Body of pancreas (tissue), 4 donors: ENCODE measurements at regions not wholly inside any gene's neighbourhood (a gene's known extent, or its start where the extent isn't known, plus 50 kb on each side); places are given as distances from the start of the nearest gene placed in this dataset.

Experiments used
- ATAC-seq: fragments of 150-250 bp; one replicate; pipeline ENCODE4 v1.9.1; 2016
- DNase-seq, 4 donors: peaks; one replicate each; pipeline ENCODE4 v3.0.0-alpha.2; 2019
- H3K27ac ChIP-seq, 4 donors: fragments of 200-600 bp; sonication (generic); 1 replicate in 3 of 4; 2 replicates in 1 of 4; pipeline versions ENCODE4 v1.5.1 to v1.6.1; 2016 to 2019; ENCODE audit warnings: mild to moderate bottlenecking in 1 of 4, mixed read lengths in 1 of 4, moderate library complexity in 1 of 4
- H3K27me3 ChIP-seq, 2 donors: fragments of 200-600 bp; sonication (generic); one replicate each; pipeline ENCODE4 v1.6.0; 2016; ENCODE audit warnings: mild to moderate bottlenecking in 1 of 2
- H3K36me3 ChIP-seq, 2 donors: fragments of 200-600 bp; sonication (generic); replicated peaks in 1 of 2; 2 replicates each; pipeline ENCODE4 v1.5.1; 2016; ENCODE audit warnings: low read depth in 2 of 2; ENCODE audit not compliant: insufficient read depth in 1 of 2
- H3K4me1 ChIP-seq: fragments of 200-600 bp; sonication (generic); one replicate; pipeline ENCODE4 v1.6.0; 2016
- H3K4me3 ChIP-seq, 2 donors: fragments of 200-600 bp; sonication (generic); 1 replicate in 1 of 2; 2 replicates in 1 of 2; pipeline ENCODE4 v1.5.1; 2016 to 2019
- H3K9me3 ChIP-seq, 3 donors: fragments of 200-600 bp; sonication (generic); 1 replicate in 2 of 3; 2 replicates in 1 of 3; pipeline ENCODE4 v1.5.1; 2016
- POLR2A ChIP-seq, 3 donors: fragments of 450-650 bp; IDR thresholded peaks; one replicate each; pipeline ENCODE4 v1.6.1; 2016; ENCODE audit warnings: antibody characterized with exemption in 3 of 3, mild to moderate bottlenecking in 2 of 3
- WGBS, 2 donors: methylation state at CpG; one replicate each; pipeline ENCODE4 v1.1.5; 2017; 5-methylcytosine and 5-hydroxymethylcytosine counted together
- intact Hi-C: fragments of 100-400 bp; cut with DNase I; formaldehyde crosslinking; loops from one replicate; pipeline ENCODE4 v1.15.1; 2023
- TF ChIP-seq, protein P1 (sequence below), 7 experiments: fragments of 450-650 bp in 4 of 7; fragments of 200-600 bp in 3 of 7; sonication (generic) in 3 of 7; IDR thresholded peaks; one replicate each; pipeline ENCODE4 v1.5.1; 2016 to 2019; ENCODE audit warnings: antibody characterized with exemption in 7 of 7

DNA sequence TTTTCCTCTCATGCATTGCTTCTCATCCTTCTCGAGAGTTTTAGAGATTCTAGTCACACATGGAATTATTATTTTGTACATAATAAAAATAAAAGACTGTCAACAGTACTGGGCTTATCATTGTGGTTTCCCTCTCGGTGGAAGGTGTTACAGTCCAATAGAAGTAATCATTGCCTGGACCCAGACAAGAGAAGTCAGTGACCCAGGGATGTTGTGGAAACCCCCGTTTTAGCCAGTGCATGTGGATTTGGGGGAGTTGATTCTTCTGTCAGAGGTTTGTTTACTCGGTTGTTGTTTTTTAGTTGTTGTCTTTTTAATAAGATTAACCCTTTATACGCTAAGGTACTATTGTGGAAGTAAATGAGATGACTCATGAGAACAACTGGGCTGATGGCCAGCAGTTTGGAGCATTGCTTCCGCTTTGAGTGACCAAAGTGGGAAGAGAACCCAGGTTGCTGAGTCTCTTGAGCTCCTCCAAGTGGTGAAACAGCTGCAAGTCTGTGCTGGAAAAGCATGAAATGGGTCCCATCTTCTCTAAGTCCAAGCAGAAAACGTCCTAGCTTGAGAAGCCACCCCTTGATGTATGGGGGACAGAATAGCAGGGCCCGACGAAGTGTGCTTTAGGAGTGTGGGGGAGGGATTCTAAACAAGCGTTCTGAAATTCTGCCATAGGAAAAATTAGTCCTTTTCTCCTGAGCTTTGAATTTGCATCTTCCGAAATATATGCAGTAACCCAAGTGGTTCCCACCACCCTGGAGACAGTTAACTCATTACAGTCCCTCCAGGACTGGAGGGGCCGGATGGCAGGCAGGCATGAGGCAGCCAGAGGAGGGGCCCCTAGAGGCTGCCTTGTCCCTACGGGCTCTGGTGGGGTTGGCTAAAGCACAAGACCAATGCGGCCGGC, 61.8 kb upstream of the GPR45 start:
- no peak overlapping the region for H3K27ac ChIP-seq
- ATAC-seq (no peak), DNase-seq (peak; percentile 16 to 44 (median 30))
- intact Hi-C loops: no loop called here
- H3K9me3 ChIP-seq: no peaks in the 10 kb centered on the region
- no peaks in the 10 kb centered on the region for H3K27me3 ChIP-seq
- WGBS, 2 donors: 55 to 61% methylated on average over 13 to 15 of the region's 15 CpGs
- no peak overlapping the region for H3K4me3 ChIP-seq
- H3K4me1 ChIP-seq: no peaks in the 10 kb centered on the region
- no peaks in the 10 kb centered on the region for H3K36me3 ChIP-seq
- TF ChIP-seq, protein P1, sequence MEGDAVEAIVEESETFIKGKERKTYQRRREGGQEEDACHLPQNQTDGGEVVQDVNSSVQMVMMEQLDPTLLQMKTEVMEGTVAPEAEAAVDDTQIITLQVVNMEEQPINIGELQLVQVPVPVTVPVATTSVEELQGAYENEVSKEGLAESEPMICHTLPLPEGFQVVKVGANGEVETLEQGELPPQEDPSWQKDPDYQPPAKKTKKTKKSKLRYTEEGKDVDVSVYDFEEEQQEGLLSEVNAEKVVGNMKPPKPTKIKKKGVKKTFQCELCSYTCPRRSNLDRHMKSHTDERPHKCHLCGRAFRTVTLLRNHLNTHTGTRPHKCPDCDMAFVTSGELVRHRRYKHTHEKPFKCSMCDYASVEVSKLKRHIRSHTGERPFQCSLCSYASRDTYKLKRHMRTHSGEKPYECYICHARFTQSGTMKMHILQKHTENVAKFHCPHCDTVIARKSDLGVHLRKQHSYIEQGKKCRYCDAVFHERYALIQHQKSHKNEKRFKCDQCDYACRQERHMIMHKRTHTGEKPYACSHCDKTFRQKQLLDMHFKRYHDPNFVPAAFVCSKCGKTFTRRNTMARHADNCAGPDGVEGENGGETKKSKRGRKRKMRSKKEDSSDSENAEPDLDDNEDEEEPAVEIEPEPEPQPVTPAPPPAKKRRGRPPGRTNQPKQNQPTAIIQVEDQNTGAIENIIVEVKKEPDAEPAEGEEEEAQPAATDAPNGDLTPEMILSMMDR (IDR thresholded peaks at IDR 0.05): peak in 2 of 7 experiments; percentile 13 to 22
- no peak for TF ChIP-seq POLR2A (IDR thresholded peaks at IDR 0.05)

DNA sequence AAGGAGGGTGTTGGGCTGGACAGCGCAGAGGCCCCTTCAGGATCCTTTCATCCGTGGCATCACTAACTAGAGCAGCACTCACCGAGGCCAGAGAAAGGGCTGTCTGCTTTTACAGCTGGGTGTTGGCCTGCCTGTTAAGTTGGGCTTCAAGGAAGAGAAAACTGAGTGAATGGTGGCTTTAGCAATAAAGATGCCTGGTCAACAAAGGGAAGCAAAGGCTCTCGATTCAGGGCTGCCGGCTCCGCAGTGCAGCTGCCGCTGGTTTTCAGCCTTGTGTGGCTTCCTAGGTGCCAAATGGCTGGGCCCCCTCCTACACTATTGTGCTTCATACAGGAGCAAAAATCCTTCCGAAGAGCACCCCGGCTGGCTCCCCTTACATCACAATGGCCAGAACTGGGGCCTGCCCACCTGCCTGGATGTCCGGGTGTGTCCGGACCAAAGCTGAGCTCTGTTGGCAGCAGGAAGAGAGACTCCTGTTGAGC, 61.0 kb upstream of the GPR45 start:
- H3K36me3 ChIP-seq: no peaks in the 10 kb centered on the region
- DNase-seq (no peak), ATAC-seq (no peak)
- 62 to 76% methylated on average over 3 to 10 of the region's 11 CpGs for WGBS, 2 donors
- intact Hi-C loops: no loop called here
- H3K27ac ChIP-seq: no peak overlapping the region
- no peaks in the 10 kb centered on the region for H3K9me3 ChIP-seq
- no peak overlapping the region for H3K4me3 ChIP-seq
- TF ChIP-seq, protein P1 (IDR thresholded peaks at IDR 0.05): no peak
- TF ChIP-seq POLR2A (IDR thresholded peaks at IDR 0.05): no peak
- no peaks in the 10 kb centered on the region for H3K4me1 ChIP-seq
- H3K27me3 ChIP-seq: no peaks in the 10 kb centered on the region

DNA sequence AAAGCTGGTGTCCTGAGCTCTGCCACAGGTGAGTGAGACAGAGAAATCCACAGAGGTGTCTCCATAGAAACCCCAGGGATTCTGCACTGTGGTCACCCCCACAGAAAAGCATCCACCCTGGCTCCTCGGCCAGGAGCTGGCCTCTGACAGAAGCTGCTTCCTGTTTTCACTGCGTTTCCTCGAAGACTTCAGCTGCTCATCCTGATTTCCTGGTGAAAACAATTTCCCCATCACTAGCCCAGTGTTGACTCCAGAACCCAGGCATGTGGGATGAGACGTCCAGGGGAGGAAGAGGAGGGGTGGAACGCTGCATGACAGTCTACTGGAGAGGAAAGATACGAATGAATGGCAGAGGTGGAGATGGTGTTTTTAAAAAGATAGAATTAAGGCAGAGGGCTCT, 60.3 kb upstream of the GPR45 start:
- Histone ChIP-seq H3K4me1 (no peaks in the 10 kb centered on the region), H3K9me3 (no peaks in the 10 kb centered on the region), H3K27me3 (no peaks in the 10 kb centered on the region), H3K27ac (no peak overlapping the region), H3K36me3 (no peaks in the 10 kb centered on the region), H3K4me3 (no peak overlapping the region)
- intact Hi-C loops: no loop called here
- 42 to 69% methylated on average over 6 of the region's 6 CpGs for WGBS, 2 donors
- TF ChIP-seq POLR2A (IDR thresholded peaks at IDR 0.05): no peak
- TF ChIP-seq, protein P1 (IDR thresholded peaks at IDR 0.05): no peak
- DNase-seq (no peak), ATAC-seq (no peak)

DNA sequence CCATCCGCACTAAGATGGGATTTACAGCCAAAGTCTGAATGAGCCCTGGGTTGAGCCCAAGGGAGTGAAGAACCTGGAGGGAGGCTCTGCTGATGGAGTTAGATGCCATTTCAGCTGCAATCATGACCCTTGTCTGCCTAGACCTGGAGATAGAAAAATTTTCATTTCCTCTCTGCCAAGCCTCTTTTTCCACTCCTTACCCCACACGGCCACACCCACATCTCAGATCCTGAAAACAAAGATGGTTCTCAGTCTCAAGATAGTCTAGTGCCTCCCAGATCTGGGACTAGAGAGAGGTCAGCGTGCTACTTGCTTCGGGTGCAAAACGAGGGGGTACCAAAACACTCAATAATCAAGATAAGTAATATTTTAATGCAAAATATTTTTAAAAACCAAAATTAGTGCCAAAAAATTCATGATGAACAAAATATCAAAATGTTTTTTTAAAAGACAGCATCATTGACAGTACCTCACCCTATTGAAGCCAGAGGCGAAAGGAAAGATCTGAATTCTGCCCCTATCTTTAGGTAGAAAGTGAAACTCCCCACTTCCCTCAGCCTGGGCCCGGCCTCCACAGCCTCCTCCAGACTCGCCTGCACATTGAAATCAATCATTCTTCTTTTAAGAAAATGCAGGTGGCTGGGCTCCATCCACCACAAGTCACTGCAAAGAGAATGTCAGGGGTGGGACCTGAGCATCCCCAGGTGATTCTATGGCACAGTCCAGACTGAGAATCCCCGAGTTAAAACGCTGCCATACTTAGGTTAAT, 57.8 kb upstream of the GPR45 start:
- ATAC-seq (no peak), DNase-seq (no peak)
- H3K27ac ChIP-seq: no peak overlapping the region
- H3K36me3 ChIP-seq: no peaks in the 10 kb centered on the region
- H3K4me1 ChIP-seq: no peaks in the 10 kb centered on the region
- H3K27me3 ChIP-seq: no peaks in the 10 kb centered on the region
- WGBS, 2 donors: 59 to 69% methylated on average over 10 of the region's 10 CpGs
- no peaks in the 10 kb centered on the region for H3K9me3 ChIP-seq
- TF ChIP-seq, protein P1 (IDR thresholded peaks at IDR 0.05): no peak
- no peak for TF ChIP-seq POLR2A (IDR thresholded peaks at IDR 0.05)
- intact Hi-C loops: no loop called here
- no peak overlapping the region for H3K4me3 ChIP-seq
